ENCODE measurements at regions not wholly inside any gene's neighbourhood (a gene's known extent, or its start where the extent isn't known, plus 50 kb on each side); places are given as distances from the start of the nearest gene placed in this dataset.

- no peak for DNase-seq
Observed at GRCh38 chr13:22196777-22197176, 525.9 kb downstream of the FGF9 start.

GRCh38 chr13:22198001-22198400 is 527.1 kb downstream of the FGF9 start:
- no peak for DNase-seq

DNA sequence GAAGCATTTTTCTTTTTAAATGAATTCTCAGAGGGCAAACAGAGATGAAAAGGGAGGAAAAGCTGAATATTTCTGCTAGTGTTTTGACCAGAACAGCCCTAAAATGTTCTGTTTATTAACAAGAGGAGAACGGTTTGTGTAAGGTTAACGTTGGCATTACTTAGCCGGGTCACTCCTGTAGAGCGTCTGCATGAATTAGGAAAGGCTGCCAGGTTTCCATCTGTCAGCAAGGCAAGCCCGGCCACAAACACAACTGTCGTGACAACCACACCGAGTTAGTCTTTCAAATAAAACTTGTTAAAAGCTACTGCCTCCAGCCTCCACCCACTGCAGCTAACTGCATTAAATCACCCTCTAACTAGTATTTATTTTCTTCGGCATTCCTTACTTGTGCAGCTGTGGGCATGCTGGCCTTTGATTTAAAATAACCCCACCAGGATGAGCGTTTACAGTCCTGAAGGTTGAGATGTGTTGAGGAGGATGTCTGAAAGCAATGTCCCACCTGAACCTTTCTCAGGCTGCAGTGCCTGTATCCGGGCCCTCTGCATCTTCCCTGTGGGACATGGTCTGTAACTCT is 527.9 kb downstream of the FGF9 start:
- no peak for DNase-seq

DNA sequence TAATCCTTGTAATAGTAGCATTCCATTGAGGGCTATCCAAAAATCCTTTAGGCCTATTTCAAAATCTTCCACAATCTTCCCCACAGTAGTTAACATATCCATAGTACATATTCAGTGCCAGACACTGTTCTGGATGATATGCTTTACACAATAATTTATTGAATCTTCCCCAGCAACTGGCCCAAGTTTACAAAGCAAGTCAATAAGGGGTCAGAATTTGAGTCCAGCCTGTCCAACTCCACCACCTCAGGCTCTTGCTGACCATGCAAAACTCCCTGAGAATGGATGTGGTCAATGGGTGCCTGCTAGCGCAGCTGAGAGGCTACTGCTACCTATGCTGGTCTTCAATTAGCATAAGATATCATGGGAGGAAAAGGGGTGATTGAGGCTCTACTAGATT is 529.6 kb downstream of the FGF9 start:
- no peak for DNase-seq

- DNase-seq = no peak
Observed at GRCh38 chr13:22201375-22201925, 530.6 kb downstream of the FGF9 start.

- DNase-seq = no peak
Observed at GRCh38 chr13:22210134-22210930, 539.5 kb downstream of the FGF9 start.

GRCh38 chr13:22211876-22212275 is 541.0 kb downstream of the FGF9 start:
- DNase-seq = no peak

GRCh38 chr13:22212576-22212975 is 541.7 kb downstream of the FGF9 start:
- DNase-seq = no peak

- no peak for DNase-seq
Observed at GRCh38 chr13:22214184-22214583, 543.3 kb downstream of the FGF9 start.

DNA sequence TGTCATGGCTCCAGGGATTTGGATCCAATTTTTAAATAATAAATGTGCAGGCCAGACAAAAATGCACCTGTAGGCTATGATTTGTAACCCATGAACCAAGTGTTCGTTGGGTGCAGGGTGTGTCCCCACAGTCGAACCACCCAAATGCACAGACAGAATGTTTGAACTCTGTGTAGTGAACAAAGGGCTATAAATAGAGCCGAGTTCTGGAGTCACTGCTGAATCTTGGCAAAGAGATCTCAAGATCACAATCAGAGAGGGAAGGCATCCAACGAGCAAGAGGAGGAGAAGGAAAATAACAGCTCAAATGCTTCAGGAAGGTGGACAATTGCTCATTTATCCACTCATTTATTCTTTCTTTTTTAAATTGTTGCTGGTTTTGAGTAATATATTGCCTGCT is 547.9 kb downstream of the FGF9 start:
- no peak for DNase-seq

- no peak for DNase-seq
Observed at GRCh38 chr13:22219709-22220108, 548.8 kb downstream of the FGF9 start.

DNA sequence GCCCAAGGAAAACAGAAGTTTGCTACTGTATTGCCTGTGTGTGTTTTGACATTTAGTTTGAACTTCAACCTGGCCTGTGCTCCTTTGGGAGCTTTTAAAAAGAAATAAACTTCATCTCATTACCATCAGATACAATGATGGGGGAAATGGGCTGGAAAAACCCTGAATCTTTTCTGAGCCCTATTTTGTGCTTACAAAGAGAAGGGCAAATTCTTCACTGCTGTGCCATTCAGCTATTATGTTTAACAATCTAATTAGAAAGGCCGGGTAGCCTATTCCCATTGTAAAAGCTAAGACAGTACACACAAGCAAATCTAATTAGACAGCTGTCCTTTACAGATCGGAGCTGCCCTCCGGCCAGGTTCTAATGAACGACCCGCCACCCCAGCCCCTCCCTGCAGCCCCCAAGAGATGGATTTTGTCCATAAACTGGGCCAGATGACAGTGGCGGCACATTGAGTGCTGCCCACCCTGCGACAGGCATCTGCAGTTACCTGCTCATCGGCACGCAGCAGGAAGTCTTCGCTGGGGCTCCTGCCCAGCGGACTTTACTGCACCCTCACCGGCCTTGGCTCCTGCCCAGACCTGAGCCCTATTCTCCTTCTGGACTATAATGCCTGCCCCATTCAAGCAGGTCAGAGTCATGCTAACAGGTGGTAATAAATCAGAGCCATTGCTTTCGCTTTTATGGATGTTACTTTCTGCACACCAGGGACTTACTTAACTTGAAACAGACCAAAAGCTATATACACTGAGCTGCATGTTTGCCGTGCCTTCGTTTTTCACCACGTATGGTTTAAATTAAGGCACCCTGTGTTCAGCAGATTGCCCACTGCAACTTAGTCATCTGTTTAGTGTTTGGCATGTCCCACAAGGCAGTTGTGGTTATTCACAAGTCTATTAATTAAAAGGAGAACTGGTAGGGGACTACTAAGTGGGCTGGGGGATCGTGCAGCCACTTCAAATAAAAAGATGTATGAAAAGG is 549.6 kb downstream of the FGF9 start:
- DNase-seq = no peak

DNA sequence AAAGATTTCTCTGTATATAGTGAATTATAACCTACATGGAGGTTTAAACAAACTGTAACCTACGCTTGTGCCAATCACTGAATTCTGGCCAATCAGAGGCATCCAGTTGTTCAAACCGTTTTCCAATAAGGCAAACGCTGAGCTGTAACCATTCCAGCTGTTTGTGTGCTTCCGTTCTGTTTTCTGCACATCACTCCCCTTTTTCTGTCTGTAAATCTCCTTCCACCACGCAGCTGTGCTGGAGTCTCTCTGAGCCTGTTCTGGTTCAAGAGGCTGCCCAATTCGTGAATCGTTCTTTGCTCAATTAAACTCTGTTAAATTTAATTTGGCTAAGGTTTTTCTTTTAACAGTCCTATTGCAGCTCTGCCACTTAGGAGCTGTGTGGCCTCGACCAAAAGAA is 552.5 kb downstream of the FGF9 start:
- DNase-seq = no peak

DNA sequence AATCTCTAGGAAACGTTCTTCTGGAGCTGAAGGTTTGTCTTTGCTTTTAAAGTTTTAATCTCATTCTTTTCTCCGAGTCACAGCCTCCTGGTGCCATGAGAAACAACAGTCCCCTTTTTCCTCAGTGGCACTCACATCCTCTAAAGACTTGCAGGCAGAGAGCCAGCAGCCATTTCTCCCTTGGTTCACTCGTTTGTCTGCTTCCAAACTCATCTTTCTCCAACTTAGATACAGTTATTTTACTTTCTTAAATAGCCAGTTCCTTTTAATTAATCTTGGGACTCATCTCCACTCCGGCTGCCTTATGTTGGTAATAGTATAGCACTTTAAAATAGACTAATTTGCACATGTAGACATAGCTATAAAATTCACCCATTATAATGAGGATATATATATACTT is 555.2 kb downstream of the FGF9 start:
- no peak for DNase-seq

DNA sequence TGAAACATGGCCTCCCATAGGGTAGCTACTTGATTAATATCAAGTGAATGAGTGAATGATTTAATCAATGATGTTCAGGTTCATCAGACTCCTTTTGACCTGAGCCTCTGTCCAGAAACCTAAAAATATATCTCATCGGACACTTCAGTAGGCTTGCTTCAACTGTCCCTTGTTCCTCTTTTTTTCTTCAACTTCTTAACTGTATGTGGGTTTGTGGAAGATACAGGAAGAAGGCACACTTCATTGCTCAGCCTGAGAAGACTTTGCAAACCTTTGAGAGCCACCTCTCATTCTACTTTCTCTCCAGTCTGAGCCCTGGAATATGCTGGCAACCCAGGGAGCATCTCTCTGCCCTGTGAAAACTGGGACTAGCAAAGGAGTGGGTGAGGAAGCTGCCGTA is 557.0 kb downstream of the FGF9 start:
- DNase-seq = no peak

GRCh38 chr13:22229916-22230315 is 559.0 kb downstream of the FGF9 start:
- DNase-seq = no peak

DNA sequence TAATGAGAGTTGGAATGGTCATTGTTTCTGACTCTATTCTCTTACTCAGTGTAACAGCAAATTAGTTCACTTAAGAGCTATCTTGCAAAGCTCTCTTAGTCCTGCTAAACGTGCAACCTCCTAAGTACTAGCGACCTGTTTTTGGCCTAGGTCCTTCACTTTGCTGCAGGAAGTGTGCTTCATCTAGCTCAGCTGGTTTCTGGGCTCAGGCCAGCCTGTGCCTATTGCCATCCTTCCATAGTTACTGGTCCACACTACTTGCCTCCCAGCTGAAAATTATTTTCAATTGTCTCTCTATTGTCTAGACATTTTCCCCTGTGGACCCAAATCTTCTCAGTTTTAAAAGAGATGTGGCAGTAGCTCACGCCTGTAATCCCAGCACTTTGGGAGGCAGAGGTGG is 561.3 kb downstream of the FGF9 start:
- DNase-seq = no peak

DNA sequence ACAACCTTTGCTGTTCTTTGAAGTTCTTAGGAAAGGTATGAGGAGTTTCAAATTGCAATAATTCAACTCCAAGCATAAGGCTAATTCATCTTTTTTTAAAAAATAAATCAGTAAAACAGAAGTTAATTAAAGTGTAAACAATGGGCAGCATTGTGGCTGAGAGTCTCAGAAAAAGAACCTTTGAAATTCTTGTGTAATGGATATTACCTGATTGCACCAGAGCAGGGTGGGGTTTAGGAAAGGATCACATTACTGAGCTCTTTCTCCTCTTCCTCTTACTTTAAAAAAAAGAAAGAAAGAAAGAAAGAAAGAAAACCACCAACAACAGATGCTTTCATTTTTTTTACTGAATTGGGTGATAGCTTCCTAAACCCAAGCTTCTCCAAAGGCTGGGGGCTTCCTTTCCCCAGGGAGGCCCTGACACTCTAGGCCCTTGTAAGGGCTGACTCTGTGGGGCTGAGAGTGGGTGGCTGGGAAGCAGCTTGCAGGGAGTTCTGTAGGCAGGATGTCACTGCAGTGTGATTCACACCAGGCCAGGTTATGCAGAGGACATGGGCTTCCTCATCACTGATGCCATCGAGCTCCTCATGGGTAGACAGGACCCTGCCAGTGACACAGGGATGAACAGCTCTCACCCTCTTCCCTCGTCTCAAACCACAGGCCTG is 564.5 kb downstream of the FGF9 start:
- peak; percentile 2 for DNase-seq

GRCh38 chr13:22235950-22236290 is 565.0 kb downstream of the FGF9 start:
- no peak for DNase-seq

- DNase-seq = no peak
Observed at GRCh38 chr13:22238269-22238668, 567.4 kb downstream of the FGF9 start.

DNA sequence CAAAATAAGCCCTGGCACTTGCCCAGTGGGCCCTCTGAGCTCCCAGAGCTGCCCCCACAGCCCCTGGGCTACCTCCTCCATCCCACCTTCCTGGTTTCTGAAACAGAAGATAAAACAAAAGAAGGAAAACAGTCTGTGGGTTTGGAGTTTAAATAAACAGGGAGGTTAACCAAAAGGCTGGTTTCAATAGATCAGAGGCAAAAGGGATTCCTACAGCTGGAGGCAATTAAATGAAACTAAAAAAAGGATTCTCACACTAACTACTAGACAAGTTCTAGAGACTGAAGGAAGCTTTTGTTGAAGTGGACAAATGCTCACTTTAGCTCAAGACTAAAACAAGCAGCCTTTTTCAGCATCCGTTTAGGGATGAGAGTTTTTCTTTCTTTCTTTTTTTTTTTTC is 569.8 kb downstream of the FGF9 start:
- DNase-seq = no peak

DNA sequence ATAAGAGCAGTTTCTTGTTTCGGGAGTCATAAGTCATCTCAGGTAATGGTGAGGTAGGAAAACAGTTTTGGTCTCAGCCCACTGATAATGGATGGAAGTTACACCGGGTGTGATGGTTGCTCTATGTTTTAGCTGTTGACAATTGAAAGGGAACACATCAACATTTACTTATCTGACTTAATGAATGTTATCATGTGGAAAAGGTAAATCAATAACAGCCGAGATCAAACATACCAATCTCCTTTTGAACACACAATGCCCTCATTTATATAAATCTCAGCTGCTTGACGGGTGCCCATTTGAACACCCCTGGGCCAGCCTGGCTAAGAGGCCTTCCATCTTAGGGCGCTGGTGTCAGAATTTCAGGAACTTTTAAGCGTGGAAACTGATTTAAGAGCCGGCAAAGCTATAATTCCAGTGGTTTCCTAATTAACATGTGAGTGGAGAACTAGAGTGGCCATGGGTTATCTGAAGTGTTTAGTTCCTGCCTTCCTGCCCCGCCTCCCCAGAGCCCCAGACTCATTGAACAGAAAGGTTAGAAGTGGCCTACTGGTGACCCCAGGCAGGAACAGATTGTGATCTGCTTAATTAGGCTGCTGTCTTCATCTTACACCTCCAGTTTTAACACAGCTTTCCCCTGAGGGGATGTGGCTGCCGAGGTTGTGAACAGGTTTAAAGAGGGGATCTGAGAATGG is 572.7 kb downstream of the FGF9 start:
- DNase-seq = no peak

All from activated CD4-positive, alpha-beta T cell treated with anti-CD3 and anti-CD28 coated beads, Interleukin-2, Interleukin-6, amounts not matched to agents 100 ng/mL and 50 ng/mL, durations not matched to agents 16 hours and 8 hours (primary cell).